OCI-LY3 (cell line): ENCODE measurements at regions not wholly inside any gene's neighbourhood (a gene's known extent, or its start where the extent isn't known, plus 50 kb on each side); places are given as distances from the start of the nearest gene placed in this dataset.

Experiments used
- H2AFZ ChIP-seq: fragments of 200-600, 300-600 bp; shearing (Covaris generic); 2 replicates; pipeline ENCODE4 v1.6.0; 2014; ENCODE audit warnings: antibody characterized with exemption, low read depth, low read length
- H3K27ac ChIP-seq: fragments of 200-600, 300-600 bp; sonication (generic); 2 replicates; pipeline ENCODE4 v1.5.1; 2014; ENCODE audit warnings: mild to moderate bottlenecking, low read length, moderate library complexity, mixed read lengths
- H3K27me3 ChIP-seq: fragments of 200-600, 300-600 bp; sonication (generic); 2 replicates; pipeline ENCODE4 v1.6.1; 2014; ENCODE audit warnings: low read depth, low read length, mixed read lengths
- H3K36me3 ChIP-seq: fragments of 200-600, 300-600 bp; sonication (generic); replicated peaks from 2 replicates; pipeline ENCODE3; 2014; ENCODE audit warnings: low read depth, low read length, mixed read lengths
- H3K4me1 ChIP-seq: fragments of 300-600, 200-600 bp; sonication (generic); 2 replicates; pipeline ENCODE4 v1.6.1; 2014; ENCODE audit warnings: low read length, mixed read lengths
- H3K4me2 ChIP-seq: fragments of 200-600, 300-600 bp; sonication (generic); 2 replicates; pipeline ENCODE4 v1.6.1; 2014; ENCODE audit warnings: low read length, mixed read lengths
- H3K4me3 ChIP-seq: fragments of 300-600, 200-600 bp; sonication (generic); 2 replicates; pipeline ENCODE4 v1.5.1; 2014; ENCODE audit warnings: antibody characterized with exemption, mild to moderate bottlenecking, low read length, moderate library complexity
- H3K79me2 ChIP-seq: fragments of 300-600, 200-600 bp; shearing (Covaris generic); 2 replicates; pipeline ENCODE4 v1.6.1; 2014; ENCODE audit warnings: mild to moderate bottlenecking, low read length, mixed read lengths
- H3K9ac ChIP-seq: fragments of 300-600, 200-600 bp; shearing (Covaris generic); 2 replicates; pipeline ENCODE4 v1.6.0; 2014; ENCODE audit warnings: mild to moderate bottlenecking, low read length, moderate library complexity
- H3K9me3 ChIP-seq: fragments of 200-600, 300-600 bp; shearing (Covaris generic); 2 replicates; pipeline ENCODE4 v1.6.1; 2014; ENCODE audit warnings: low read length, mixed read lengths; ENCODE audit not compliant: insufficient read depth
- H4K20me1 ChIP-seq: fragments of 200-600, 300-600 bp; sonication (generic); 2 replicates; pipeline ENCODE4 v1.6.1; 2016; ENCODE audit warnings: low read length, mixed read lengths; ENCODE audit not compliant: insufficient read depth
- CTCF ChIP-seq: fragments of 200-600, 300-600 bp; sonication (generic); IDR thresholded peaks from 2 replicates; pipeline ENCODE4 v1.5.1; 2014; ENCODE audit warnings: antibody characterized with exemption, low read length, low read depth
- EZH2phosphoT487 ChIP-seq: fragments of 200-600 bp; shearing (Covaris generic); IDR thresholded peaks from 2 replicates; pipeline ENCODE4 v1.6.1; 2018; ENCODE audit warnings: antibody characterized with exemption, mixed run types, low read depth

DNA sequence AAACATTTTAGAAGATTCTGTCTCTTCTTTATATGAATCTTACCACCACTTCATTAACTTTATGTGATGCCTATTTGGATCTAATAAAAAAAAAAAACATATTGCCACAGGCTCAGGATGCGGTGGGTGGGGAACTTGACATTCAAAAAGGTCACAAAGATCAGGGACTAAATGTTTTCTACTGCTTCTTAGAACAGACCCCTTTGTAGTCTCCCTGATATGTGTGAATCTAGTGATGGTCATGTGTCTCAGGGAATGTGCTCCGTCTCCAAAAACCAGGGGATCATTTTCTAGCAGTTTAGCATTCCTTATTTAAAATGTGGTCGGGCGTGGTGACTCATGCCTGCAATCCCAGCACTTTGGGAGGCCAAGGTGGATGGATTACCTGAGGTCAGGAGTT lies 807.8 kb upstream of the CHAC2 start:
- H3K27ac ChIP-seq, result no peak overlapping the region
- no peaks in the 10 kb centered on the region for H3K4me1 ChIP-seq
- H4K20me1 ChIP-seq, result no peaks in the 10 kb centered on the region
- TF ChIP-seq EZH2phosphoT487 (no peak), CTCF (no peak)
- no peaks in the 10 kb centered on the region for H3K9me3 ChIP-seq
- no peaks in the 10 kb centered on the region for H3K36me3 ChIP-seq
- H3K4me3 ChIP-seq, result no peak overlapping the region
- no peaks in the 10 kb centered on the region for H3K27me3 ChIP-seq
- H3K9ac ChIP-seq, result no peak overlapping the region
- H3K4me2 ChIP-seq, result no peak overlapping the region
- no peaks in the 10 kb centered on the region for H3K79me2 ChIP-seq
- no peak overlapping the region for H2AFZ ChIP-seq

DNA sequence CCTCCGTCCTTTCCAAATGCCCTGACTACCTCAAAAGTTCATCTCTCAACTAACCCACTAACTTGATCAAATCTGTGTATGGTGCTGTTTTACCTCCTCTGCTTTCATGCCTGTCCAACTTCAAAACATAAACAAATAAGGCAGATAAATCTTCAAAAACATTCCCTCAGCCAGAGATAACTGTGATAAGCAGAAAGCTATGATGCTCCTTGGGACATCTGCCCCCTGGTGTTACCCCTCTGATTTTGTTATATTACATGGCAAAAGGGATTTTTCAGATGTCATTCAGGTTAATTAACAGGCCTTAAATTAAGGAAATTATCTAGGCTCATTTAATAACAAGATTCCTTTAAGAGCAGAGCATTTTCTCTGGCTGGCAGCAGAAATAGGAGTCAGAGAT lies 810.8 kb upstream of the CHAC2 start:
- Histone ChIP-seq H2AFZ (no peak overlapping the region), H3K9me3 (no peaks in the 10 kb centered on the region), H4K20me1 (no peaks in the 10 kb centered on the region), H3K9ac (no peak overlapping the region), H3K79me2 (no peaks in the 10 kb centered on the region), H3K36me3 (no peaks in the 10 kb centered on the region), H3K4me1 (no peaks in the 10 kb centered on the region), H3K4me2 (no peak overlapping the region), H3K27me3 (no peaks in the 10 kb centered on the region), H3K4me3 (no peak overlapping the region), H3K27ac (no peak overlapping the region)
- no peak for TF ChIP-seq EZH2phosphoT487
- TF ChIP-seq CTCF, result peak; percentile 28; the same call in 1 of the 2 replicates

DNA sequence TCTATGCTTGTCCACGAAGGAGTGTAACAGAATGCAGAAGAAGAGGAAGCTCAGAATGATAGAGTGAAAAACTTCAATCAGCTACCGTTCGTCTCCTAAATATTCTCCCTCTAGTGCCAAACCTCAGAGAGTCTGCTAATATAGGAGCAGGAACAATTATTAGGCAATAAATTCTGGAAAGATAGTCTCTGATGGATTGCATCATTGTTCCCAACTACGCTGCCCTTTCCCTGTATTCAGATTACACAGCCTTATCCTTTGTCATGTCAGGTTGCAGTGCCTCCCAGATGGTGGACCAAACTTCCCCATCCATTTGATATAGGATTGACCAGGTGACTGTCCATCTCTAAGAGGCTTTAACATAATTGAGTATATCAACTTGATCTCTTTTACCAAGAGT lies 811.5 kb upstream of the CHAC2 start:
- TF ChIP-seq EZH2phosphoT487 (no peak), CTCF (no peak)
- Histone ChIP-seq H3K27ac (no peak overlapping the region), H3K4me3 (no peak overlapping the region)

DNA sequence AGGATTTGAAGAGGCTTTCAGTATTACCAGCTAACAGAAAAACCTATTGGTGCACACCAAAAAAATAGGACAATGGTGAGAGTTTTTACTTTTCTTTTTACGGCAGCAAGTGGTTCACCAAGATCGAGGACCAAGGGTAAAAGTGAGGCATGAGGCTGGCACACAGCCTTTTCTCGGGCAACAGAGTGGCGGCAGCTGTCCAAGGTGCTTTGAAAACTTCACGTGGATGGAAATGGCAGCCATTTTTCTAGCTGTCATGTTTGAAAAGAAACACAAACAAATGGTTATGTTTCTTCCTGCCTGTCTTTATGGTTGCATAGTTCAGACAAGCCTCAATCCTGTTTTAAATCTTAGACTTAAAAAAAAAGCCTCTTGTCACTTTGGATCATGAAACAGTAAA lies 812.5 kb upstream of the CHAC2 start:
- Histone ChIP-seq H3K4me2 (no peak overlapping the region), H3K4me3 (no peak overlapping the region), H4K20me1 (no peaks in the 10 kb centered on the region), H2AFZ (no peak overlapping the region), H3K9me3 (no peaks in the 10 kb centered on the region), H3K79me2 (no peaks in the 10 kb centered on the region), H3K9ac (no peak overlapping the region), H3K4me1 (no peaks in the 10 kb centered on the region), H3K36me3 (no peaks in the 10 kb centered on the region), H3K27me3 (no peaks in the 10 kb centered on the region), H3K27ac (no peak overlapping the region)
- TF ChIP-seq EZH2phosphoT487, result no peak

More for the DNA sequence above, 811.5 kb upstream of the CHAC2 start:
- no peak overlapping the region for H2AFZ ChIP-seq
- H3K27me3 ChIP-seq, result no peaks in the 10 kb centered on the region
- no peaks in the 10 kb centered on the region for H3K36me3 ChIP-seq
- H3K79me2 ChIP-seq, result no peaks in the 10 kb centered on the region
- H4K20me1 ChIP-seq, result no peaks in the 10 kb centered on the region
- H3K4me1 ChIP-seq, result no peaks in the 10 kb centered on the region
- no peak overlapping the region for H3K9ac ChIP-seq
- H3K9me3 ChIP-seq, result no peaks in the 10 kb centered on the region
- H3K4me2 ChIP-seq, result no peak overlapping the region

GRCh38 chr2:52940101-52940500 lies 827.5 kb upstream of the CHAC2 start:
- H3K4me1 ChIP-seq, result peaks cover 10% of the 10 kb centered on the region
- no peak for TF ChIP-seq CTCF
- TF ChIP-seq EZH2phosphoT487, result no peak
- no peaks in the 10 kb centered on the region for H3K79me2 ChIP-seq
- no peaks in the 10 kb centered on the region for H3K27me3 ChIP-seq
- no peaks in the 10 kb centered on the region for H3K9me3 ChIP-seq
- H3K27ac ChIP-seq, result no peak overlapping the region
- H3K36me3 ChIP-seq, result no peaks in the 10 kb centered on the region
- H2AFZ ChIP-seq, result no peak overlapping the region
- H3K4me2 ChIP-seq, result no peak overlapping the region
- H4K20me1 ChIP-seq, result no peaks in the 10 kb centered on the region
- H3K9ac ChIP-seq, result no peak overlapping the region
- no peak overlapping the region for H3K4me3 ChIP-seq
